ENCODE measurements at regions not wholly inside any gene's neighbourhood (a gene's known extent, or its start where the extent isn't known, plus 50 kb on each side); places are given as distances from the start of the nearest gene placed in this dataset.

GRCh38 chr3:154933581-154933980 lies 146.5 kb upstream of the MME start:
- no peak for TF ChIP-seq CTCF (IDR thresholded peaks at IDR 0.05)
- TF ChIP-seq, protein P1, sequence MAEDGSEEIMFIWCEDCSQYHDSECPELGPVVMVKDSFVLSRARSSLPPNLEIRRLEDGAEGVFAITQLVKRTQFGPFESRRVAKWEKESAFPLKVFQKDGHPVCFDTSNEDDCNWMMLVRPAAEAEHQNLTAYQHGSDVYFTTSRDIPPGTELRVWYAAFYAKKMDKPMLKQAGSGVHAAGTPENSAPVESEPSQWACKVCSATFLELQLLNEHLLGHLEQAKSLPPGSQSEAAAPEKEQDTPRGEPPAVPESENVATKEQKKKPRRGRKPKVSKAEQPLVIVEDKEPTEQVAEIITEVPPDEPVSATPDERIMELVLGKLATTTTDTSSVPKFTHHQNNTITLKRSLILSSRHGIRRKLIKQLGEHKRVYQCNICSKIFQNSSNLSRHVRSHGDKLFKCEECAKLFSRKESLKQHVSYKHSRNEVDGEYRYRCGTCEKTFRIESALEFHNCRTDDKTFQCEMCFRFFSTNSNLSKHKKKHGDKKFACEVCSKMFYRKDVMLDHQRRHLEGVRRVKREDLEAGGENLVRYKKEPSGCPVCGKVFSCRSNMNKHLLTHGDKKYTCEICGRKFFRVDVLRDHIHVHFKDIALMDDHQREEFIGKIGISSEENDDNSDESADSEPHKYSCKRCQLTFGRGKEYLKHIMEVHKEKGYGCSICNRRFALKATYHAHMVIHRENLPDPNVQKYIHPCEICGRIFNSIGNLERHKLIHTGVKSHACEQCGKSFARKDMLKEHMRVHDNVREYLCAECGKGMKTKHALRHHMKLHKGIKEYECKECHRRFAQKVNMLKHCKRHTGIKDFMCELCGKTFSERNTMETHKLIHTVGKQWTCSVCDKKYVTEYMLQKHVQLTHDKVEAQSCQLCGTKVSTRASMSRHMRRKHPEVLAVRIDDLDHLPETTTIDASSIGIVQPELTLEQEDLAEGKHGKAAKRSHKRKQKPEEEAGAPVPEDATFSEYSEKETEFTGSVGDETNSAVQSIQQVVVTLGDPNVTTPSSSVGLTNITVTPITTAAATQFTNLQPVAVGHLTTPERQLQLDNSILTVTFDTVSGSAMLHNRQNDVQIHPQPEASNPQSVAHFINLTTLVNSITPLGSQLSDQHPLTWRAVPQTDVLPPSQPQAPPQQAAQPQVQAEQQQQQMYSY (CRISPR knock-in tag; IDR thresholded peaks at IDR 0.05): no peak
- TF ChIP-seq ZNF121 (CRISPR knock-in tag; IDR thresholded peaks at IDR 0.05): no peak
- TF ChIP-seq NR2C2 (CRISPR knock-in tag; IDR thresholded peaks at IDR 0.05): no peak
- TF ChIP-seq GABPB1 (CRISPR knock-in tag; IDR thresholded peaks at IDR 0.05): no peak

Data from WTC11 (cell line).